Stomach (tissue), 4 donors: ENCODE measurements at regions not wholly inside any gene's neighbourhood (a gene's known extent, or its start where the extent isn't known, plus 50 kb on each side); places are given as distances from the start of the nearest gene placed in this dataset.

Experiments used
- POLR2A ChIP-seq, 4 donors: fragments of 450-650 bp; IDR thresholded peaks; one replicate each; pipeline ENCODE4 v1.6.1; 2016; ENCODE audit warnings: antibody characterized with exemption in 4 of 4, control low read depth in 2 of 4, mild to moderate bottlenecking in 1 of 4, moderate library complexity in 1 of 4
- TF ChIP-seq, protein P1 (sequence below), 7 experiments: fragments of 450-650 bp in 4 of 7; fragments of 200-600 bp in 3 of 7; sonication (generic) in 3 of 7; IDR thresholded peaks; one replicate each; pipeline ENCODE4 v1.5.1; 2016 to 2019; ENCODE audit warnings: antibody characterized with exemption in 7 of 7, control low read depth in 2 of 7, mild to moderate bottlenecking in 1 of 7

DNA sequence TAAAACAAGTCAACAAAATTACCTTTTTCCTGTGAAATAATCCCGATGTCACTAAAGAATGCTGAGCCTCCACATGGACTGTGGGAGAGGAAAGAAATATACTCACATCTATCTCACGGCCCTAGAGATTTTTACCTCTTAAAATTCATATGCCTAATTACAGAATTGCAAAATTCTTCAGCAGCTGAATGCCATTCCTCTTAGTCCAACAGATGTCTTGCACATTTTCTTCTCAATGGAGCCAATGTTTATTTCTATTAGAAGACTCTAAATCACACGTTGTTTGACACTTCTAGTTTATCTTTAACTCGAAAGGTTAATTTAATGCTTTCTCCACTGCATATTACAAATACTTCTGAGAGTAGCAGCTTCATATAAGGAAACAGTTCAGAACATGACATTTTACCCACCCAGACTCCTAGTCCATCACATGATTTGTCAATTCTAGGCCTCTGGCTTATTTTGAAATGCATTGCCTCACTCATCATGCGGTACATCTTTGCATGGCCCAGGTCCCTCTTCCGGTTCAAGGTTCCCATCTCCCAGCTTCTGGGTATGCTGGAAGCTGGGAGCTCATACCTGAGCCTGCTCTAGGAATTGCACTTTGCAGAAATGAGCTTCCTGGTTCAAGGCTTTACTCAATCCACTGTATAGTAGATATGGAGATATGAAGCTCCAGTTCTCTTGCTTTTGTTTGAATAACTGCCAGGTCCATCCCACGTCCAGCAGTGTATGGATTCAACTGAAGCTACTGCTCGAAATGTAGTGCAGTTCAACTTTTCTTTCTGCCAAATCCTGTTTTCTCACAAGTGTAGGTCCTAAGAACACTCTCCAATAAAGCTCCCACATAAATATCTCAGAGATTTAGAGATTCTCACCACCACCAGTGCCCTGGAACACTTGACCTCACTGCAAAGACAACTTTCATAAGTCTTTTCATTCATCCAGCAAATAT lies 306.2 kb downstream of the GPR37 start:
- TF ChIP-seq, protein P1, sequence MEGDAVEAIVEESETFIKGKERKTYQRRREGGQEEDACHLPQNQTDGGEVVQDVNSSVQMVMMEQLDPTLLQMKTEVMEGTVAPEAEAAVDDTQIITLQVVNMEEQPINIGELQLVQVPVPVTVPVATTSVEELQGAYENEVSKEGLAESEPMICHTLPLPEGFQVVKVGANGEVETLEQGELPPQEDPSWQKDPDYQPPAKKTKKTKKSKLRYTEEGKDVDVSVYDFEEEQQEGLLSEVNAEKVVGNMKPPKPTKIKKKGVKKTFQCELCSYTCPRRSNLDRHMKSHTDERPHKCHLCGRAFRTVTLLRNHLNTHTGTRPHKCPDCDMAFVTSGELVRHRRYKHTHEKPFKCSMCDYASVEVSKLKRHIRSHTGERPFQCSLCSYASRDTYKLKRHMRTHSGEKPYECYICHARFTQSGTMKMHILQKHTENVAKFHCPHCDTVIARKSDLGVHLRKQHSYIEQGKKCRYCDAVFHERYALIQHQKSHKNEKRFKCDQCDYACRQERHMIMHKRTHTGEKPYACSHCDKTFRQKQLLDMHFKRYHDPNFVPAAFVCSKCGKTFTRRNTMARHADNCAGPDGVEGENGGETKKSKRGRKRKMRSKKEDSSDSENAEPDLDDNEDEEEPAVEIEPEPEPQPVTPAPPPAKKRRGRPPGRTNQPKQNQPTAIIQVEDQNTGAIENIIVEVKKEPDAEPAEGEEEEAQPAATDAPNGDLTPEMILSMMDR (IDR thresholded peaks at IDR 0.05): no peak
- no peak for TF ChIP-seq POLR2A (IDR thresholded peaks at IDR 0.05)
